Pancreas (tissue), 10 donors: ENCODE measurements at regions not wholly inside any gene's neighbourhood (a gene's known extent, or its start where the extent isn't known, plus 50 kb on each side); places are given as distances from the start of the nearest gene placed in this dataset.

ENCODE experiments used
- ATAC-seq, 4 donors: fragments of 200-7000 bp; cut with Tn5 transposase; one replicate each; pipeline versions ENCODE4 v1.8.0 to v1.9.1; 2020; ENCODE audit warnings: mild to moderate bottlenecking in 4 of 4, moderate library complexity in 4 of 4
- DNase-seq, 6 donors: peaks; one replicate each; pipeline ENCODE4 v3.0.0-alpha.2; 2020
- FAIRE-seq: peaks from 2 replicates; lab custom pipeline; 2012; peaks lifted over from hg19 to GRCh38; lab: Jason Lieb, UNC
- H3K27ac ChIP-seq, 4 donors: fragments of 200-600 bp; sonication (generic); 1 replicate in 3 of 4; 2 replicates in 1 of 4; pipeline versions ENCODE4 v1.5.0 to v1.8.0; 2020
- H3K27me3 ChIP-seq, 4 donors: fragments of 200-600 bp; one replicate each; pipeline ENCODE4 v1.8.0; 2021
- H3K36me3 ChIP-seq, 3 donors: fragments of 200-600 bp; sonication (generic) in 1 of 3; one replicate each; pipeline versions ENCODE4 v1.5.0 to v1.8.0; 2020 to 2021
- H3K4me1 ChIP-seq, 3 donors: fragments of 200-600 bp; one replicate each; pipeline ENCODE4 v1.8.0; 2021
- H3K4me3 ChIP-seq, 4 donors: fragments of 200-600 bp; sonication (generic) in 2 of 4; one replicate each; pipeline versions ENCODE4 v1.5.0 to v1.8.0; 2020 to 2021
- H3K9me3 ChIP-seq, 4 donors: fragments of 200-600 bp; one replicate each; pipeline ENCODE4 v1.8.0; 2021
- WGBS, 2 donors: extraction: QIAGEN DNeasy Blood & Tissue Kit; methylation state at CpG; one replicate each; pipeline ENCODE4 v1.1.7; 2013; 5-methylcytosine and 5-hydroxymethylcytosine counted together
- intact Hi-C, 3 donors: fragments of 100-400 bp; cut with DNase I; formaldehyde crosslinking; loops; one replicate each; pipeline versions ENCODE4 v1.11.1 to v1.14.2; 2022
- TF ChIP-seq, protein P1 (sequence below), 4 donors: fragments of 200-600 bp; sonication (generic) in 3 of 4; IDR thresholded peaks; one replicate each; pipeline versions ENCODE4 v1.5.0 to v1.8.0; 2021; ENCODE audit warnings: antibody characterized with exemption in 4 of 4
- donor health status: healthy with polysubstance abuse.
- donor health status: DM: no; HTN: no; CAD: no; lungs with moderate emphysema.
- donor health status: DM: no; HTN: no; CAD: no.
- donor health status: control.
- donor health status: control.
- donor health status: Bipolar disorder and iron deficiency.
- donor health status: DM: yes; HTN: yes; CAD: no.
- donor health status: DM: no; HTN: no; CAD: no.
- donor health status: DM: no; HTN: no; CAD: no.
- donor health status: DM: yes; HTN: yes; CAD: no.

GRCh38 chr5:171509467-171509866, 90.0 kb downstream of the FGF18 start:
- no peaks in the 10 kb centered on the region for H3K9me3 ChIP-seq
- H3K4me3 ChIP-seq = no peak overlapping the region
- H3K4me1 ChIP-seq = no peaks in the 10 kb centered on the region
- H3K27ac ChIP-seq = no peak overlapping the region
- DNase-seq (no peak), ATAC-seq (no peak), FAIRE-seq (no peak)
- no peaks in the 10 kb centered on the region for H3K36me3 ChIP-seq
- TF ChIP-seq, protein P1, sequence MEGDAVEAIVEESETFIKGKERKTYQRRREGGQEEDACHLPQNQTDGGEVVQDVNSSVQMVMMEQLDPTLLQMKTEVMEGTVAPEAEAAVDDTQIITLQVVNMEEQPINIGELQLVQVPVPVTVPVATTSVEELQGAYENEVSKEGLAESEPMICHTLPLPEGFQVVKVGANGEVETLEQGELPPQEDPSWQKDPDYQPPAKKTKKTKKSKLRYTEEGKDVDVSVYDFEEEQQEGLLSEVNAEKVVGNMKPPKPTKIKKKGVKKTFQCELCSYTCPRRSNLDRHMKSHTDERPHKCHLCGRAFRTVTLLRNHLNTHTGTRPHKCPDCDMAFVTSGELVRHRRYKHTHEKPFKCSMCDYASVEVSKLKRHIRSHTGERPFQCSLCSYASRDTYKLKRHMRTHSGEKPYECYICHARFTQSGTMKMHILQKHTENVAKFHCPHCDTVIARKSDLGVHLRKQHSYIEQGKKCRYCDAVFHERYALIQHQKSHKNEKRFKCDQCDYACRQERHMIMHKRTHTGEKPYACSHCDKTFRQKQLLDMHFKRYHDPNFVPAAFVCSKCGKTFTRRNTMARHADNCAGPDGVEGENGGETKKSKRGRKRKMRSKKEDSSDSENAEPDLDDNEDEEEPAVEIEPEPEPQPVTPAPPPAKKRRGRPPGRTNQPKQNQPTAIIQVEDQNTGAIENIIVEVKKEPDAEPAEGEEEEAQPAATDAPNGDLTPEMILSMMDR (IDR thresholded peaks at IDR 0.05) = no peak
- H3K27me3 ChIP-seq = no peaks in the 10 kb centered on the region
- intact Hi-C loops = no loop called here
- 80 to 82% methylated on average over 7 of the region's 7 CpGs for WGBS, 2 donors

DNA sequence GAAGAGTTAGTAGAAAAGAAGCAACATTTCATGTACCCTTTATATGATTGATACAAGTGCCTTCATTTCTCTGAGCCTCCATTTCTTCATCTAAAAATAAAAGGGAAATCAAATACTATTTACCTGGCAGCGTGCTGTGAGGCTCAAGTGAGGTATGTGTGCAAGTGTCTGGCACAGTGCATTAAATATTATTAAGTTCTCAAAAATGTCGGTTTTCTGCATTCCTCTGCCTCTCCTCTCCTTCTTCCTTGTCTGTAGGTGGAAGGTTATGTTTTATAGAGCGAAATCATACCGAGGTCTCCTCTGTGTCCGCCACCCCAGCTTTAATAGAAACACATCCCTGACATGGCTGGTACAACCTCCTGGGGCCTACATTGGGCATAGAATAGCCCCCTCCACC, 93.0 kb downstream of the FGF18 start:
- 69 to 74% methylated on average over 5 of the region's 5 CpGs for WGBS, 2 donors
- Histone ChIP-seq H3K4me1 (no peaks in the 10 kb centered on the region), H3K4me3 (no peak overlapping the region), H3K9me3 (no peaks in the 10 kb centered on the region), H3K27me3 (no peaks in the 10 kb centered on the region), H3K36me3 (no peaks in the 10 kb centered on the region), H3K27ac (no peak overlapping the region)
- TF ChIP-seq, protein P1 (IDR thresholded peaks at IDR 0.05) = no peak
- DNase-seq (no peak), FAIRE-seq (no peak), ATAC-seq (no peak)
- intact Hi-C loops = no loop called here

DNA sequence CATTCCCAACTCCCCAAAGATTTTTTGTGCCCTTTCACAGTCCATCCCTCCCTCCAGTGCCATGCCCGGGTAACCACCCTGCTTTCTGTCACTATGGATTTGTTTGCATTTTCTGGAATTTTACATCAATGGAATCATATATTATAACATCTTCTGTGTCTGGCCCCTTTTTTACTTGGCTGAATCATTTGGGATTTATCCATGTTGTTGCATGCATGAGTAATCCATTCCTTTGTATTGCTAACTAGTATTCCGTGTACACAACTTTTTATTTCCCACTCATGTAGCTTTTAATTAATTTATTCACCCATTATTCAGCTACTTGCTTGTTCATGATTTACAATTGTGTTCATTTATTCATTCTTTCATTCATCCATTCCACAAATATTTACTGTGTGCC, 94.1 kb downstream of the FGF18 start:
- TF ChIP-seq, protein P1 (IDR thresholded peaks at IDR 0.05) = no peak
- no peak overlapping the region for H3K4me3 ChIP-seq
- intact Hi-C loops = no loop called here
- no peak overlapping the region for H3K27ac ChIP-seq
- H3K36me3 ChIP-seq = no peaks in the 10 kb centered on the region
- H3K9me3 ChIP-seq = no peaks in the 10 kb centered on the region
- FAIRE-seq (no peak), ATAC-seq (no peak), DNase-seq (no peak)
- 68 to 76% methylated on average over 2 of the region's 2 CpGs for WGBS, 2 donors
- H3K4me1 ChIP-seq = no peaks in the 10 kb centered on the region
- H3K27me3 ChIP-seq = no peaks in the 10 kb centered on the region

DNA sequence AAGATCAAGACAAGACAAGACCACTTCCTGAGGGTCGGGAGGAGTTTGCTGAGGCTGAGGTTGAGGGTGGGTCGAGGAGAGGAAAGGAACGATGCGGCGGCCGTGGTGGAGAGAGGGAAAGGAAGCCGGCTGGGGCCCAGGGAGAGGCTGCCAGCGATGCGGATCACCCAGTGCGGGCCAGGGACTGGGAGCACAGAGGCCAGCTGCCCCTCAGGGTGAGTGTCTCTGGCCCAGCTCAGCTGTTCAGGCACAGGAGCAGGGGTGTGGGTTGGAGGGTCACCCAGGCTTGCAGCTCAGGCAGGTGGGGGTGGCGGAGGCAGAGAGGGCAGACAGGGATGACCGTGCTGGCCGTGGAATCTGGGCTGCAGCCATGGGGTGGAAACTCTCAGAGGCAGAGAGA, 99.5 kb downstream of the FGF18 start:
- TF ChIP-seq, protein P1 (IDR thresholded peaks at IDR 0.05) = no peak
- no peak overlapping the region for H3K27ac ChIP-seq
- ATAC-seq (no peak), DNase-seq (no peak), FAIRE-seq (no peak)
- H3K36me3 ChIP-seq = no peaks in the 10 kb centered on the region
- WGBS, 2 donors = 74 to 80% methylated on average over 13 of the region's 13 CpGs
- no peaks in the 10 kb centered on the region for H3K27me3 ChIP-seq
- H3K9me3 ChIP-seq = no peaks in the 10 kb centered on the region
- H3K4me1 ChIP-seq = no peaks in the 10 kb centered on the region
- intact Hi-C loops = no loop called here
- no peak overlapping the region for H3K4me3 ChIP-seq

- no peak for DNase-seq
- peak in 1 of 4 donors; percentile 35 for ATAC-seq
- intact Hi-C loops = no loop called here
- no peak overlapping the region for H3K4me3 ChIP-seq
- WGBS, 2 donors = 58 to 60% methylated on average over 17 to 20 of the region's 20 CpGs
- H3K27ac ChIP-seq = no peak overlapping the region
- no peaks in the 10 kb centered on the region for H3K4me1 ChIP-seq
- TF ChIP-seq, protein P1 (IDR thresholded peaks at IDR 0.05) = no peak
- H3K36me3 ChIP-seq = no peaks in the 10 kb centered on the region
- no peak for FAIRE-seq
- H3K27me3 ChIP-seq = no peaks in the 10 kb centered on the region
- no peaks in the 10 kb centered on the region for H3K9me3 ChIP-seq
These were observed 101.1 kb downstream of the FGF18 start for GRCh38 chr5:171520300-171521174.
